Gastroesophageal sphincter (tissue), 4 donors: ENCODE measurements at regions not wholly inside any gene's neighbourhood (a gene's known extent, or its start where the extent isn't known, plus 50 kb on each side); places are given as distances from the start of the nearest gene placed in this dataset.

Source experiments
- ATAC-seq: fragments of 150-250 bp; one replicate; pipeline ENCODE4 v1.9.1; 2016; ENCODE audit warnings: mild to moderate bottlenecking, moderate library complexity
- H3K27ac ChIP-seq, 4 donors: fragments of 200-600 bp; sonication (generic) in 3 of 4; 1 replicate in 3 of 4; 2 replicates in 1 of 4; pipeline ENCODE4 v1.5.1; 2016 to 2019
- H3K27me3 ChIP-seq: fragments of 200-600 bp; sonication (generic); one replicate; pipeline ENCODE4 v1.5.1; 2019
- H3K36me3 ChIP-seq, 2 donors: fragments of 200-600 bp; sonication (generic); one replicate each; pipeline ENCODE4 v1.5.1; 2019; ENCODE audit warnings: control low read depth in 1 of 2
- H3K4me1 ChIP-seq, 3 donors: fragments of 200-600 bp; sonication (generic); 1 replicate in 2 of 3; 2 replicates in 1 of 3; pipeline ENCODE4 v1.5.1; 2016 to 2019; ENCODE audit warnings: control low read depth in 2 of 3
- H3K4me3 ChIP-seq, 2 donors: fragments of 200-600 bp; sonication (generic); one replicate each; pipeline ENCODE4 v1.5.1; 2019; ENCODE audit warnings: mild to moderate bottlenecking in 1 of 2, moderate library complexity in 1 of 2
- H3K9me3 ChIP-seq, 3 donors: fragments of 200-600 bp; sonication (generic); one replicate each; pipeline ENCODE4 v1.5.1; 2017 to 2019; ENCODE audit warnings: control low read depth in 2 of 3
- EP300 ChIP-seq: sonication (generic); formaldehyde crosslinking; IDR thresholded peaks from one replicate; pipeline ENCODE4 v1.6.1; 2017; ENCODE audit warnings: antibody characterized with exemption, mild to moderate bottlenecking
- POLR2A ChIP-seq, 2 donors: fragments of 450-650 bp; IDR thresholded peaks; one replicate each; pipeline ENCODE4 v1.6.1; 2017; ENCODE audit warnings: antibody characterized with exemption in 2 of 2, mild to moderate bottlenecking in 2 of 2, moderate library complexity in 1 of 2
- POLR2AphosphoS5 ChIP-seq: sonication (generic); formaldehyde crosslinking; IDR thresholded peaks from one replicate; pipeline ENCODE4 v1.6.1; 2017; ENCODE audit warnings: antibody characterized with exemption
- WGBS, 2 donors: methylation state at CpG; one replicate each; pipeline ENCODE4 v1.1.5; 2018; ENCODE audit warnings: low coverage in 1 of 2; 5-methylcytosine and 5-hydroxymethylcytosine counted together
- TF ChIP-seq, protein P1 (sequence below), 4 experiments: fragments of 200-600 bp in 2 of 4; fragments of 450-650 bp in 2 of 4; sonication (generic) in 1 of 4; IDR thresholded peaks; one replicate each; pipeline ENCODE4 v1.5.1; 2017 to 2019; ENCODE audit warnings: antibody characterized with exemption in 4 of 4, mild to moderate bottlenecking in 2 of 4, moderate library complexity in 2 of 4

DNA sequence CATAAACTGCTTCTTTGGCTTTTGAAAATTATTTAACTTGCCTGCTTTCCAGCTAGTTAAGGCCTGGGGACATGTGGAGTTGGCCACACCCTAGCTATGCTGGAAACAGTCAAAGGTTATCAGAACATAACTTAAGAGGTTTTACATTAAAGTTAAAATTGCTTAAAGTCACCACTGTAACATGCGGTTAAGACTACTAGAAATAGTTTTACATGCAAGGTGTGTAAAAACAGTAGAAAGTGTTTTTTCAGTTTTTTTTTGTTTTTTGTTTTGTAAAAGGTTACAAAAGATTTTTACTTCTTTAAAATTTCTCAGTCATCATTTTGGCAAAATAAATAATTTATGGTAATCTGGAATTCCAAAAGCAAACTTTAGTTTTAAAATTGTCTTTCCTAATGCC, 763.1 kb downstream of the UQCRFS1 start:
- ATAC-seq = no peak
- Histone ChIP-seq H3K36me3 (no peaks in the 10 kb centered on the region), H3K4me3 (no peak overlapping the region), H3K27me3 (no peaks in the 10 kb centered on the region), H3K4me1 (no peaks in the 10 kb centered on the region), H3K27ac (no peak overlapping the region), H3K9me3 (no peaks in the 10 kb centered on the region)
- no peak for TF ChIP-seq POLR2AphosphoS5
- 58 to 93% methylated on average over 1 of the region's 1 CpG for WGBS, 2 donors

DNA sequence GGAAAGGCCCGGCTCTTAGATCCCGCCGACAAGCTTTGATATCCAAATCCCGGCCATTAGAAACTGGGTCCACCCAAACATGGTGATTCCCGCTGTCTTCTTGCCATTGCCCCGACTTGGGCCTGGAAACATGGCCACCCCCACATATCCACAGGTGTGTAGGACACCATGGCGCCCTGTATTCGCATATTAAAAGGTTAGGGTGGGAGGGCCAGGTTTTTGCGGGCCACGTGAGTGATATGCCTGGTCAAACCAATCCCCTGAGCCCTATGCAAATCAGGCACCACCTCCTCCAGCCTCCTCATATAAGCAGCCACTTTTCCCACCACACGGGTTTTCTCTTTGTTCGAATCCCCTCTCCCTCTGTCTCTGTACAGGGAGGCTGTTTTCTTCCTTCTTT, 766.4 kb downstream of the UQCRFS1 start:
- Histone ChIP-seq H3K4me1 (no peaks in the 10 kb centered on the region), H3K4me3 (no peak overlapping the region), H3K27ac (no peak overlapping the region), H3K9me3 (no peaks in the 10 kb centered on the region), H3K27me3 (no peaks in the 10 kb centered on the region), H3K36me3 (no peaks in the 10 kb centered on the region)
- TF ChIP-seq EP300 = no peak
- no peak for TF ChIP-seq POLR2A (IDR thresholded peaks at IDR 0.05)
- TF ChIP-seq, protein P1, sequence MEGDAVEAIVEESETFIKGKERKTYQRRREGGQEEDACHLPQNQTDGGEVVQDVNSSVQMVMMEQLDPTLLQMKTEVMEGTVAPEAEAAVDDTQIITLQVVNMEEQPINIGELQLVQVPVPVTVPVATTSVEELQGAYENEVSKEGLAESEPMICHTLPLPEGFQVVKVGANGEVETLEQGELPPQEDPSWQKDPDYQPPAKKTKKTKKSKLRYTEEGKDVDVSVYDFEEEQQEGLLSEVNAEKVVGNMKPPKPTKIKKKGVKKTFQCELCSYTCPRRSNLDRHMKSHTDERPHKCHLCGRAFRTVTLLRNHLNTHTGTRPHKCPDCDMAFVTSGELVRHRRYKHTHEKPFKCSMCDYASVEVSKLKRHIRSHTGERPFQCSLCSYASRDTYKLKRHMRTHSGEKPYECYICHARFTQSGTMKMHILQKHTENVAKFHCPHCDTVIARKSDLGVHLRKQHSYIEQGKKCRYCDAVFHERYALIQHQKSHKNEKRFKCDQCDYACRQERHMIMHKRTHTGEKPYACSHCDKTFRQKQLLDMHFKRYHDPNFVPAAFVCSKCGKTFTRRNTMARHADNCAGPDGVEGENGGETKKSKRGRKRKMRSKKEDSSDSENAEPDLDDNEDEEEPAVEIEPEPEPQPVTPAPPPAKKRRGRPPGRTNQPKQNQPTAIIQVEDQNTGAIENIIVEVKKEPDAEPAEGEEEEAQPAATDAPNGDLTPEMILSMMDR (IDR thresholded peaks at IDR 0.05) = no peak
- TF ChIP-seq POLR2AphosphoS5 = no peak
- ATAC-seq = no peak
- 88 to 92% methylated on average over 9 to 11 of the region's 12 CpGs for WGBS, 2 donors

DNA sequence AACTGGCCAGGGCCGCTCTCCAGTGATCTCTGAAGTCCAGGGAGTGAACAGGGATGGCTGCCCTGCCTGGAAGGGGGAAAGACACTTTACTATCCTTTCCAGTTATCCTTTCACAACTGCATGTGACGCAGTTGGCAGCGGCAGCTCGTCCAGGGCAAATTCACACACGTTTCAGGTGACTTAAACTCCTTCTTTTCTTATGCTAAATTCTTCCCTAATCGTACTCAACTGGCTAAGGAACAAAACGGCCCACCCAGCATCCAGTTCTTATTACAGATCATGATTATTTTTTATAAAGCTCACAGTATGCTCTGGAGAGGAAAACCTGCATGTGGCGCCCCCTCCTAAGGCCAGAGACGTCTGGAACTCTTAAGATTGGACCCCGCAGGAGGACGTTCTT, 767.1 kb downstream of the UQCRFS1 start:
- Histone ChIP-seq H3K27me3 (no peaks in the 10 kb centered on the region), H3K27ac (no peak overlapping the region), H3K9me3 (no peaks in the 10 kb centered on the region), H3K4me3 (no peak overlapping the region), H3K4me1 (no peaks in the 10 kb centered on the region), H3K36me3 (no peaks in the 10 kb centered on the region)
- no peak for ATAC-seq
- TF ChIP-seq POLR2AphosphoS5 (no peak), EP300 (no peak), POLR2A (IDR thresholded peaks at IDR 0.05) (no peak)
- TF ChIP-seq, protein P1 (IDR thresholded peaks at IDR 0.05) = no peak
- WGBS, 2 donors = 74 to 84% methylated on average over 8 to 9 of the region's 11 CpGs

DNA sequence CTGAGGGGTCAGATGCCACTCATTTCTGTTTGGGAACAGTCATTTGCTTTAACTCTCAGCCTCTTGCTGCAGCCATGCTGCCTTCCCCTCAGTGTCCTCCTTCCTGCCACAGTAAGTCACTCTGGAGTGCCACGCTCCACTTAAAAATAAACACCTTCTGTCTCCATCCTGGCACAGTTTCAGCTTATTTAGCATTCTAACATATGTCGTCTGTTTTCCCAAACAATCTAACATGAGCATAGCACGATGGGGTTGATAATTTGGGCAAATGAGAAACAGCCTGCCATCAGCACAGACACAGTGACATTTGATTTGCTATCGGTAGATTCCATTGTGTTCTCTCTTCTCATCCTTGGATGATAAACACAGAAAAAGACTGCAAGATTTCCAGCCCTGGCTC, 768.6 kb downstream of the UQCRFS1 start:
- H3K27me3 ChIP-seq = peaks cover 4% of the 10 kb centered on the region
- TF ChIP-seq POLR2A (IDR thresholded peaks at IDR 0.05) (no peak), POLR2AphosphoS5 (no peak), EP300 (no peak)
- TF ChIP-seq, protein P1 (IDR thresholded peaks at IDR 0.05) = no peak
- no peak for ATAC-seq
- 50 to 73% methylated on average over 1 to 4 of the region's 4 CpGs for WGBS, 2 donors
- no peak overlapping the region for H3K4me3 ChIP-seq
- H3K4me1 ChIP-seq = no peaks in the 10 kb centered on the region
- H3K9me3 ChIP-seq = no peaks in the 10 kb centered on the region
- no peak overlapping the region for H3K27ac ChIP-seq
- no peaks in the 10 kb centered on the region for H3K36me3 ChIP-seq

DNA sequence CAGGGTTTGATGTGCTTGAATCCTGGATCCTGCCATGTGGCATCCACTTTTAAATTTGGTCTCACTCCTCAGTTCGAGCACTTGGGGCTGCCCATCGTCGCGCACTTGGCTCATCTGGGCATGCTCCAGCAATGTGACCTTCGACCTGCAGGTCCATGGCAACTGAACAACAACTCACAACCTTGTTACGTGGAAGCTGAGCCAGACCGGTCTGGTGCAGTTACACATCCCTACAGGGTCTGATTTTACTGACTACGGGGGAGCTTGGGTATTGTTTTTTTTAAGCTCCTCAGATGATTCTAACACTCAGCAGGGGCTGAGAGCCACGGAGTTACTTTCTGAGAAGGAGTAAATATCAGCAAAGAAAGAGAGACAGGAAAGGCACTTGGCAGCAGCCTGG, 769.6 kb downstream of the UQCRFS1 start:
- no peak for ATAC-seq
- Histone ChIP-seq H3K4me3 (no peak overlapping the region), H3K27ac (no peak overlapping the region), H3K4me1 (no peaks in the 10 kb centered on the region), H3K36me3 (no peaks in the 10 kb centered on the region), H3K9me3 (no peaks in the 10 kb centered on the region), H3K27me3 (peaks cover 4% of the 10 kb centered on the region)
- TF ChIP-seq, protein P1 (IDR thresholded peaks at IDR 0.05) = no peak
- TF ChIP-seq POLR2AphosphoS5 = no peak
- no peak for TF ChIP-seq POLR2A (IDR thresholded peaks at IDR 0.05)
- TF ChIP-seq EP300 = no peak
- 57 to 100% methylated on average over 1 to 2 of the region's 9 CpGs for WGBS, 2 donors
